ENCODE measurements at regions not wholly inside any gene's neighbourhood (a gene's known extent, or its start where the extent isn't known, plus 50 kb on each side); places are given as distances from the start of the nearest gene placed in this dataset.

DNA sequence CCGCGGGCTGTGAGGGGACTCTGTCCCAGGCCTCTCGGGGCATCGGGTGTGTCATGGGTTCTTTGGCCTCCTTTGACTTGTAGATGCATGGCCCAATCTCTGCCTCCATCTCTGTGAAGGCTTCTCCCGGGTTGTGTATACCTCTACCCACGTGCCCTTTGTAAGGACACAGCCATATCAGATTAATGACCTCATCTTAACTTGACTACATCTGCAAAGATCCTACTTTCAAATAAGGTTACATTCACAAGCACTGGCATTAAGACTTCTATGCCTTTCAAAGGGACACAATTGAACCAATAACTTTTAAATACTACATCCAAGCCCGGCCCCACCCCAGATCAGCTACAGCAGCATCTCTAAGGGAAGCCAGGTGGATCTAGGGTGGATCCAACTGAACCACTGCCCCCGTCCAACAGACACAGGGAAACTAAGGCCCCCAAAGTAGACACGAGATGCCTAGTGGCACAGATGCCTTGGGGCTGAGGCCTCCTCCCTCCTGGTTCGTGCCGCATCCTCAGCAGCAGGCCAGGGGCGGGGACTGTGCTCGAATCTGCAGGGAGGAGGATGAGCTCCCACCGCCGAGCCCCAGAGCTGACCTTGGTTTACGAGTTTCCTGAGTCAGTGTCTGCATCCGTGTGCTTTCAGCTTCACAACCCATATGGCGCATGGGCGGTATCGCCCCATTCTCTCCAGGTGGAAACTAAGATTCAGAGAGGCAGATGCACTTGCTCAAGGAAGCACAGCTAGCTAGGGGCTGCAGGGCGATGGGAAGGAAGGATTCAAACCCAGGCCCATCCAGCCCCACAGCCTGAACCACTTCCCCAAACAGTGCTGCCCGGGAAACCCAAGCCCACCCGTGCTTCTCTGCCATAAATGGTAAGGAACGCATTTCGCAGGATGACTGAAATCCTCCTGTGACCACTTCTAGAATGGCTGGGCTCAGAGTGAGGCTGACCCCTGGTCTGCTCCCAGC, 353.3 kb downstream of the C16orf95 start:
- ATAC-seq (no peak), DNase-seq (no peak)
- H3K9me3 ChIP-seq (ENCODE audit: control insufficient read depth, low read length): no peaks in the 10 kb centered on the region
- no peaks in the 10 kb centered on the region for H3K27me3 ChIP-seq (ENCODE audit: control insufficient read depth, insufficient read depth)
- H3K4me3 ChIP-seq (ENCODE audit: low read length): no peak overlapping the region
- no peak overlapping the region for H3K27ac ChIP-seq (ENCODE audit: low read length)
- WGBS: 91% methylated on average over 25 of the region's 25 CpGs
- intact Hi-C loops (cut with DNase I): no loop called here
- H3K4me1 ChIP-seq (ENCODE audit: control insufficient read depth, insufficient read depth, low read length): peaks cover 4% of the 10 kb centered on the region

DNA sequence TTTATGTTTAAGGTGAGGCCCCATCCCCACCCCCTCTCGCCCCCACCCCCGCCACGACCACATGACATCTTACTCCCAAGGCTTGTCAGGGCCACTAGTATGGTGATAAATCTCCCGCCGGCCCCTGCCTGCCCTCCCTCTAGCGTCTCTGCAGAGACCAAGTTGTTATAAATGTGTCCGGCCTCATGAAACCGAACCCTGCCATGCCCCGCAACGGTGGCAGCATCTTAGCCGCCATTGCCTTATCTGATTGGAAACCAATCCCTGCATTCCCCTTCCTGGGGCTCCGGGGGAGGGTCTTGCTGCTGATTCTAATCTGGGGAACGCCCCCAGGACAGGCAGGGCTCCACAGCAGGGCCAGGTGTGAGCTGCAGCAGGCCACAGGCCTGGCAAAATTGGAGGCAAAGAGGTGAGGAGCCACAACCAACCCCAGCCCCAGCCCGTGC, 352.4 kb downstream of the C16orf95 start:
- no peaks in the 10 kb centered on the region for H3K27me3 ChIP-seq (ENCODE audit: control insufficient read depth, insufficient read depth)
- DNase-seq (no peak), ATAC-seq (no peak)
- H3K9me3 ChIP-seq (ENCODE audit: control insufficient read depth, low read length): no peaks in the 10 kb centered on the region
- WGBS: 81% methylated on average over 14 of the region's 14 CpGs
- H3K4me1 ChIP-seq (ENCODE audit: control insufficient read depth, insufficient read depth, low read length): peaks cover 2% of the 10 kb centered on the region
- H3K4me3 ChIP-seq (ENCODE audit: low read length): no peak overlapping the region
- intact Hi-C loops (cut with DNase I): no loop called here
- no peak overlapping the region for H3K27ac ChIP-seq (ENCODE audit: low read length)

DNA sequence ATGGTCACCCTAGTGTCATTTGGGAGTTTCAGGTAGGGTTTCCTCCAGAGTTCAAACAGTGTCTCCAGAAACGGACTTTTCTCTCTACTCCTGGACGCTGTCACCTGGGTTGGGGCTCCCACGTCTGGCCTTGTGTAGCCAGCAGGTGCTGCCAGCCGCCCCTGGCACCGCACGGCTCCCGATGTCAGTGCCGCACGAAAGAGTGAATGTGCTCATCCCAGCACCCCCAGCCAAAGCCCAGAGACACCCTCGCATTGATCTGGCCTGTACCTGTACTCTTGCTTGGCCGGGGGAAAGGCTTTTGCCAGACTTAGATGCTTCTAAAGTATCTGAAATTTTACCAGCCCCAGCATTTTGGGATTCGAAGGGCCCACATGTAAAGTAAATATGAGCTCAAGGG, 351.9 kb downstream of the C16orf95 start:
- no peaks in the 10 kb centered on the region for H3K27me3 ChIP-seq (ENCODE audit: control insufficient read depth, insufficient read depth)
- no peaks in the 10 kb centered on the region for H3K9me3 ChIP-seq (ENCODE audit: control insufficient read depth, low read length)
- no peaks in the 10 kb centered on the region for H3K4me1 ChIP-seq (ENCODE audit: control insufficient read depth, insufficient read depth, low read length)
- 95% methylated on average over 12 of the region's 12 CpGs for whole genome bisulfite sequencing
- no peak for DNase-seq
- no peak overlapping the region for H3K4me3 ChIP-seq (ENCODE audit: low read length)
- no peak overlapping the region for H3K27ac ChIP-seq (ENCODE audit: low read length)
- no peak for ATAC-seq
- intact Hi-C loops (cut with DNase I): no loop called here

DNA sequence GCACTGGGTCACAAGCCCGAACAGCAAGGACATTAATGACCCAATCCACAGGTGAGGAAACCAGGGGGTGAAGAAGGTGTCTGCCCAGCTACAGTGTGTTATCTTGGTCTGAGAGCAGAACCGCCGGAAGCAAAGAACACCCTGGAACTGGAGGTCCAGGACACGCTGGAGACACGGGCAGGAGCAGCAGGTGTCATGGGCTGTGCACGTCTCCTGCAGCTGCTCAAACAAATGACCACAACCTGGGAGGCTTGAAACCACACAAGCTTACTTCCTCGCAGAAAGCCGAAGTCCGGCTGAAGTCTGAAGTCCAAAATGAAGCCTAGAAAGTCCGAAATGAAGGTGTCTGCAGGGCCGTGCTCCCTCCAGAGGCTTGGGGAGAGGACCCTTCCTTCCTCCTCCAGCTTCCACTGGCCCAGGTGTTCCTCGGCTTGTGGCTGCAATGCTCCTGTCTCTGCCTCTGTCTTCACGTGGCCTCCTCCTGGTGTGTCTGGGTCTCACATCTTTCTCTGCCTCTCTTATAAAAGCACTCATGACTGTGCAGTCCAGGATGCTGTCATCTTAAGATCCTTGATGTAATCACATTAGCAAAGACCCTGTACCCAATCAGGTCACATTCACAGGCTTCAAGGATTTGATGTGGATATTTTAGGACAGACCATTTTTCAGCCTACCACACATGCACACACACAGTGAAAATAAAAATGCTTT, 351.2 kb downstream of the C16orf95 start:
- Histone ChIP-seq H3K9me3 (ENCODE audit: control insufficient read depth, low read length) (no peaks in the 10 kb centered on the region), H3K4me1 (ENCODE audit: control insufficient read depth, insufficient read depth, low read length) (no peaks in the 10 kb centered on the region), H3K4me3 (ENCODE audit: low read length) (no peak overlapping the region), H3K27me3 (ENCODE audit: control insufficient read depth, insufficient read depth) (no peaks in the 10 kb centered on the region), H3K27ac (ENCODE audit: low read length) (no peak overlapping the region)
- ATAC-seq (no peak), DNase-seq (no peak)
- 85% methylated on average over 13 of the region's 13 CpGs for WGBS
- intact Hi-C loops (cut with DNase I): no loop called here

DNA sequence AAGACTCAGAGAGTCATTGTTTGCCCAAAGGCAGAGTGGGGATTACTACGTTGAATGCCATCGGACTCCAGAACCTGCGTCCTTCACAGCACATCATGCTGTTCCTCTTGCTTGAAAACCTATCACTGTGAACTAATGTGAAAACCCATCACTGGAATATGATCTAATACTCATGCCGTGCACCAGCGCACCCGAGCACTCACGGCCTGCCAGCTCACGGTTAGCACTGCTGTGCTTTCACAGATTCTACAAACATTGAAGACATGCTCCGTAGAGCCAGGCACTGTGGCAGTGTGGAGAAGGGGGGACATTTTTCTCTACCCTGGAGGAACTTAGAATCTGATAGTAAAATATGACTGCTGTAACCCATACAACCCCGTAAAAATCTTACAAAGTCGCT, 350.4 kb downstream of the C16orf95 start:
- no peak overlapping the region for H3K4me3 ChIP-seq (ENCODE audit: low read length)
- H3K27me3 ChIP-seq (ENCODE audit: control insufficient read depth, insufficient read depth): no peaks in the 10 kb centered on the region
- ATAC-seq (no peak), DNase-seq (no peak)
- intact Hi-C loops (cut with DNase I): no loop called here
- no peaks in the 10 kb centered on the region for H3K4me1 ChIP-seq (ENCODE audit: control insufficient read depth, insufficient read depth, low read length)
- 94% methylated on average over 11 of the region's 11 CpGs for WGBS
- no peak overlapping the region for H3K27ac ChIP-seq (ENCODE audit: low read length)
- no peaks in the 10 kb centered on the region for H3K9me3 ChIP-seq (ENCODE audit: control insufficient read depth, low read length)

DNA sequence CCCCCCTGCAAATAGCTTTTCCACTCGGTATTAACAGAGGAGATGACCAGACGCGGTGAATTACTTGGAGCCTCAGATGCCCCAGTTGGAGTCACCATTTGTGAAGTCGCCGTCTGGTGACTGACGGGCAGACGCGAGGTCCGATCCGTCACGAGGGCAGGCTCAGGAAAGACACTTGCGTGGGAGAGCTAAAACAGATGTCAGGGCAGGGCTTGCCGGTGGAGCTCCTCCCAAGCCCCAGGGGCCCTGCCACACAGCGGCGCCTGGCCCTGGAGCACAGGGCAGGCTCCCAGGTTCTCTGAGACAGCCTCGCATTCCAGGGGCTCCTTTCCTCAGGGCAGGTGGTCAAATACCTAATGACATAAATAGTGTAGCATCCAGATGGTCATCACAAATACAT, 348.3 kb downstream of the C16orf95 start:
- H3K27ac ChIP-seq (ENCODE audit: low read length): no peak overlapping the region
- DNase-seq (no peak), ATAC-seq (no peak)
- H3K4me1 ChIP-seq (ENCODE audit: control insufficient read depth, insufficient read depth, low read length): no peaks in the 10 kb centered on the region
- intact Hi-C loops (cut with DNase I): no loop called here
- H3K4me3 ChIP-seq (ENCODE audit: low read length): no peak overlapping the region
- no peaks in the 10 kb centered on the region for H3K27me3 ChIP-seq (ENCODE audit: control insufficient read depth, insufficient read depth)
- no peaks in the 10 kb centered on the region for H3K9me3 ChIP-seq (ENCODE audit: control insufficient read depth, low read length)
- 73% methylated on average over 16 of the region's 16 CpGs for WGBS

DNA sequence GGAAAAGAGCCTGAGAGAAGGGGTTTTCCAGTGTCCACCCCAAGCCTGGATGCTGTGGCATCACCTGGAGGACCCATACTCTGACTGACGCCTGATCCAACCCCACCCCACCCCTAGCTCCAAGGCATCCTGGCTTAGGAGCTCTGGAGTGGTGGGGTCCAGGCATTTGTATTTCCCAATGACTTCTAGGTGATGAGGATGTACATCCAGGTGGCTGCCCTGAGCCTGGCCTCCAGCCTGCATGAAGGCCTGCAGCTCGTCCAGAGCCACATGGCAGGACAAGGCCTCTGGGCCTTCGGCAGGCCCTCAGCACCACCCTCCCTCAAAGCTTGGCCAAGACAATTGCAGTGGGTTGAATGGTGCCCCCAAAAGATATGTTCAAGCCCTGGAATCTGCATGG, 347.5 kb downstream of the C16orf95 start:
- H3K4me3 ChIP-seq (ENCODE audit: low read length): no peak overlapping the region
- DNase-seq (no peak), ATAC-seq (no peak)
- H3K27me3 ChIP-seq (ENCODE audit: control insufficient read depth, insufficient read depth): no peaks in the 10 kb centered on the region
- no peak overlapping the region for H3K27ac ChIP-seq (ENCODE audit: low read length)
- intact Hi-C loops (cut with DNase I): no loop called here
- H3K4me1 ChIP-seq (ENCODE audit: control insufficient read depth, insufficient read depth, low read length): no peaks in the 10 kb centered on the region
- WGBS: 99% methylated on average over 3 of the region's 3 CpGs
- H3K9me3 ChIP-seq (ENCODE audit: control insufficient read depth, low read length): no peaks in the 10 kb centered on the region

DNA sequence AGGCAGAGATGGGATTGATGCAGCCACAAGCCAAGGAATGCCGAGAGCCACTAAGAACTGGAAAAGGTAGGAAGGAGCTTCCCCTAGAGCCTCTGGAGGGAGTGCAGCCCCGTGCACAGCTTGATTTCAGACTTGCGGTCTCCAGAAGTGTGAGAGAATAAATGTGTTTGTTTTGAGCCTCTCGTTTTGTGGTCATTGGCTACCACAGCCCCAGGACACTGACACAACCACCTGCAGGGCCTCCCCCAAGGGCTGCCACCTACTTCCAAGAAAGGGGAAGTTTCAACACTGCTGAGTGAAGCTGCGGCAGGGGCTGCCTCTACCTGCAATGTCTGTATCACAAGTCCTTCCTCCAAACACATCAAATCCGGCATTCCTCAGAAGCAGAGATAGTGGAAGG, 346.9 kb downstream of the C16orf95 start:
- ATAC-seq: no peak
- no peaks in the 10 kb centered on the region for H3K4me1 ChIP-seq (ENCODE audit: control insufficient read depth, insufficient read depth, low read length)
- H3K27me3 ChIP-seq (ENCODE audit: control insufficient read depth, insufficient read depth): no peaks in the 10 kb centered on the region
- 86% methylated on average over 6 of the region's 6 CpGs for WGBS
- H3K9me3 ChIP-seq (ENCODE audit: control insufficient read depth, low read length): no peaks in the 10 kb centered on the region
- no peak overlapping the region for H3K4me3 ChIP-seq (ENCODE audit: low read length)
- intact Hi-C loops (cut with DNase I): no loop called here
- no peak for DNase-seq
- H3K27ac ChIP-seq (ENCODE audit: low read length): no peak overlapping the region

DNA sequence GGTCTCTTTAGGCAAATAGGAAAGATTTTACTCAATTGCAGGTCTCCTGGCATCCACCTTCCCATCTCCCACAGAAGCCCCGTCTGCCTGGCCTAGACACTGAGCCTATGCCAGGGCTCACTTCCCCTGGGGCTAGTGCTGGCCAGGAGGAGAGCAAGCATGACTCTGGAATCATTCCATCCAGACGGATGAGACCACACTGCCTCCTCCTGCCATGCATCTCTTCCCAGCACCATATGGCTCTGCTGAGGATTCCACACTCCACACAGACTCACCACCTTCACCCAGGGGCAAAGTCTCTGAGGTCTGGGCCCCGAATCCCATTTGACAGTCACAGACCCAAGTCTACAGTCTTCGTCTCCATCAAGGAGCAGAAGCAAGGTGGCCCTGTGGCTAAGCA, 346.5 kb downstream of the C16orf95 start:
- DNase-seq (no peak), ATAC-seq (no peak)
- H3K4me3 ChIP-seq (ENCODE audit: low read length): no peak overlapping the region
- WGBS: 68% methylated on average over 4 of the region's 4 CpGs
- no peaks in the 10 kb centered on the region for H3K27me3 ChIP-seq (ENCODE audit: control insufficient read depth, insufficient read depth)
- intact Hi-C loops (cut with DNase I): no loop called here
- H3K4me1 ChIP-seq (ENCODE audit: control insufficient read depth, insufficient read depth, low read length): no peaks in the 10 kb centered on the region
- no peak overlapping the region for H3K27ac ChIP-seq (ENCODE audit: low read length)
- H3K9me3 ChIP-seq (ENCODE audit: control insufficient read depth, low read length): no peaks in the 10 kb centered on the region

DNA sequence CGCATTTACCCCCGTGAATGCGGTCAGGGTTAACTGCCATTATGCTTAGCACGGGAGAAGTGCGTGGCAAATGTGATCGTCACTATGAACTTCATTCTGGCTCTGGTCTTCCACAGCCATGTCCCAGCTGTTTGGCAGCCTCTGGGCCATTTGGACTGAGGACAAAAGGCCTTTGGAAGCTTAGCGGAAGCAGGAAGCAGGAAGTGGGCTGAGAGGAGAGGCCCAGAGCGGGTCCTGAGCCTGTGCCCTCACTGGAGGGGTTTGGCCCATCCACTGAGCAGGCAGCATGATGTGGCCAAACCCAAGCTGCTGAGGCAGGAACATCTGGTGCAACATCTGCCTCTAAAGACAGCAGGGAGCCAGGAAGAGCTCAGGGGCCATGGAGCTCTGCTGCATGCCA, 345.9 kb downstream of the C16orf95 start:
- Histone ChIP-seq H3K27me3 (ENCODE audit: control insufficient read depth, insufficient read depth) (no peaks in the 10 kb centered on the region), H3K4me3 (ENCODE audit: low read length) (no peak overlapping the region), H3K9me3 (ENCODE audit: control insufficient read depth, low read length) (no peaks in the 10 kb centered on the region), H3K4me1 (ENCODE audit: control insufficient read depth, insufficient read depth, low read length) (no peaks in the 10 kb centered on the region), H3K27ac (ENCODE audit: low read length) (no peak overlapping the region)
- DNase-seq (peak in 1 of 3 donors; percentile 68), ATAC-seq (peak in 1 of 2 donors; percentile 25)
- WGBS: 61% methylated on average over 8 of the region's 8 CpGs
- intact Hi-C loops (cut with DNase I): no loop called here

DNA sequence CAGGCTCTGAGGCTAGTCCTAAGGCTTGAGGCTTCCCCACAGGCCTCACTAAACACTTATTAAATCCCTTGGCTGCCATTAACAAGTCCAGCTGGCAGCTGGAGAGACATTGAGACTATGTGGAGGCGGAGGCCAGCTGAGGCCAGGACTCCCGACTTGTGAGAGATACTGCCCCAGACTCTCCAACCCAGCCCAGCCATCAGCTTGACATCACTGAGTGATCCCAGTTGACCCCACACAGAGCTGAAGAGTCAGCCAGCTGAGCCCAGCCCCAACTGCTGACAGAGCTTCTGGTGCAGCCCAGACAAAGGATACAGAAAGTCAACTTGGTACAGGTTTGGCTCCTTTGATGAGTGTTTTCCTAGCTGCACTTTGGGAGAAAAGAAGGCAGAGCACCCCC, 343.1 kb downstream of the C16orf95 start:
- DNase-seq: no peak
- 82% methylated on average over 2 of the region's 2 CpGs for WGBS
- Histone ChIP-seq H3K27ac (ENCODE audit: low read length) (no peak overlapping the region), H3K27me3 (ENCODE audit: control insufficient read depth, insufficient read depth) (no peaks in the 10 kb centered on the region), H3K4me1 (ENCODE audit: control insufficient read depth, insufficient read depth, low read length) (no peaks in the 10 kb centered on the region), H3K4me3 (ENCODE audit: low read length) (no peak overlapping the region), H3K9me3 (ENCODE audit: control insufficient read depth, low read length) (no peaks in the 10 kb centered on the region)
- no peak for ATAC-seq
- intact Hi-C loops (cut with DNase I): no loop called here

Data from right cardiac atrium (tissue), 5 donors.